DOHH2 (cell line): ENCODE measurements at regions not wholly inside any gene's neighbourhood (a gene's known extent, or its start where the extent isn't known, plus 50 kb on each side); places are given as distances from the start of the nearest gene placed in this dataset.

Experiments used
- CTCF ChIP-seq: fragments of 200-600 bp; sonication (generic); IDR thresholded peaks from one replicate; pipeline ENCODE4 v1.5.1; 2014; ENCODE audit warnings: antibody characterized with exemption, mild to moderate bottlenecking, low read depth, low read length; ENCODE audit not compliant: poor library complexity, severe bottlenecking
- EZH2phosphoT487 ChIP-seq: fragments of 200-600 bp; sonication (generic); IDR thresholded peaks from 2 replicates; pipeline ENCODE4 v1.6.1; 2017; ENCODE audit warnings: borderline replicate concordance, mild to moderate bottlenecking, antibody characterized with exemption, low read length, moderate library complexity, mixed read lengths

DNA sequence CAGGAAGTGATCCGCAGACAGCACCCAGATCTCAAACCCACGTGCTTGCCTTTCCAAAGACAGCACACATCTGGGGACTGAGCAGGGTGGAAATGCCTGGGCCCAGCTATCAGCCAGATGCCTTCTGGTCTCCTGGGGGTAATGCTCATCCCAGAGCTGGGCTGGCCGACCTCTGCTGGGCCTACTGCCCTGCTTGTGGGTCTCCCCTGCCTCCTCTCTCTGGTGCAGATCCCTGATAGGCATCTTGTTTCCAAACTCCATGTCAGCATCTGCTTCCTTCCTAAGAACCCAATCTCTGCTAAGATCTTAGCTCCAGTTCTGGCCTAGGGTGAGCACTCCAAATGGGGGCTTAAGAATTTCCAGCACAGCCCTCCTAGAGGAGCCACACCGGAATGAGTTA lies 1043.0 kb downstream of the VRK1 start:
- TF ChIP-seq CTCF (no peak), EZH2phosphoT487 (no peak)
